HepG2 (cell line): ENCODE measurements at regions not wholly inside any gene's neighbourhood (a gene's known extent, or its start where the extent isn't known, plus 50 kb on each side); places are given as distances from the start of the nearest gene placed in this dataset.

Experiments used
- ATAC-seq: fragments of 200-7000 bp; cut with Tn5 transposase; 3 replicates; pipeline ENCODE4 v1.9.1; 2020; ENCODE audit warnings: mild to moderate bottlenecking, moderate library complexity
- BruUV-seq: library from RNA; stranded (reverse); fragments of 400-500 nt; replicated peaks from 2 replicates; lab custom pipeline; 2021; lab: Mats Ljungman, UMichigan
- CTCF ChIA-PET: fragments of 300-600 bp; formaldehyde crosslinking; extraction: SDS; loops from one replicate; lab custom pipeline; 2021; ENCODE audit warnings: low total read pairs, inconsistent platforms, low intra/inter-chr PET ratio; lab: Yijun Ruan, JAX
- POLR2A ChIA-PET: fragments of 350-600 bp; sonication (Branson Sonifier 250); formaldehyde crosslinking; loops from one replicate; lab custom pipeline; 2020; ENCODE audit warnings: antibody characterized with exemption, inconsistent platforms; lab: Yijun Ruan, JAX
- DNase-seq: peaks from one replicate; pipeline ENCODE4 v3.0.0-alpha.2; 2015; ENCODE audit warnings: low spot score
- FAIRE-seq: peaks from 3 replicates; lab custom pipeline; 2011; peaks lifted over from hg19 to GRCh38; lab: Jason Lieb, UNC
- H2AFZ ChIP-seq: one replicate; pipeline ENCODE4 v1.6.1; 2011; ENCODE audit warnings: low read length, inconsistent platforms
- H3K27ac ChIP-seq: fragments of 300-600 bp; 3 replicates; pipeline ENCODE4 v1.8.0; 2011; ENCODE audit warnings: mixed run types, mild to moderate bottlenecking, mixed read lengths, low read length, inconsistent platforms; ENCODE audit not compliant: insufficient read depth; ENCODE audit errors: extremely low read length
- H3K27me3 ChIP-seq, 2 experiments: fragments of 200-600 bp in 1 of 2; 2 replicates in 1 of 2; 3 replicates in 1 of 2; pipeline versions ENCODE4 v1.6.0 to v1.8.0; 2011; ENCODE audit warnings: low read length in 2 of 2, mild to moderate bottlenecking in 2 of 2, moderate library complexity in 2 of 2, inconsistent platforms in 1 of 2; ENCODE audit not compliant: insufficient read depth in 2 of 2, control insufficient read depth in 1 of 2
- H3K36me3 ChIP-seq, 2 experiments: fragments of 200-600 bp in 1 of 2; replicated peaks in 1 of 2; 2 replicates in 1 of 2; 3 replicates in 1 of 2; pipeline versions ENCODE4 v1.5.1 to v1.8.0; 2011; ENCODE audit warnings: low read length in 2 of 2, inconsistent platforms in 1 of 2; ENCODE audit not compliant: insufficient read depth in 2 of 2, control insufficient read depth in 1 of 2
- H3K4me1 ChIP-seq: 2 replicates; pipeline ENCODE4 v1.5.1; 2012; ENCODE audit warnings: low read length, inconsistent platforms; ENCODE audit not compliant: insufficient read depth
- H3K4me2 ChIP-seq: 2 replicates; pipeline ENCODE4 v1.6.0; 2011; ENCODE audit warnings: low read depth, low read length, inconsistent platforms
- H3K4me3 ChIP-seq, 3 experiments: fragments of 200-600 bp in 1 of 3; sonication (generic), shearing (Covaris generic) in 1 of 3; replicated peaks in 1 of 3; 2 replicates each; pipeline ENCODE4 v1.5.1; 2011 to 2016; ENCODE audit warnings: low read length in 3 of 3, inconsistent platforms in 2 of 3, low read depth in 2 of 3, mild to moderate bottlenecking in 2 of 3, control low read depth in 1 of 3, mixed read lengths in 1 of 3; ENCODE audit not compliant: insufficient read depth in 1 of 3
- H3K79me2 ChIP-seq: one replicate; pipeline ENCODE4 v1.6.1; 2011; ENCODE audit warnings: low read length, inconsistent platforms; ENCODE audit not compliant: insufficient read depth
- H3K9ac ChIP-seq: 2 replicates; pipeline ENCODE4 v1.6.0; 2011; ENCODE audit warnings: mild to moderate bottlenecking, low read depth, low read length, inconsistent platforms; ENCODE audit not compliant: insufficient read depth
- H3K9me3 ChIP-seq: 2 replicates; pipeline ENCODE4 v1.5.1; 2012; ENCODE audit warnings: mild to moderate bottlenecking, low read length
- H4K20me1 ChIP-seq: 2 replicates; pipeline ENCODE4 v1.6.0; 2011; ENCODE audit warnings: inconsistent platforms, mild to moderate bottlenecking, low read length, moderate library complexity; ENCODE audit not compliant: insufficient read depth
- AGO1 ChIP-seq: fragments of 200-400 bp; formaldehyde crosslinking; IDR thresholded peaks from 2 replicates; pipeline ENCODE4 v1.6.1; 2017; ENCODE audit warnings: mild to moderate bottlenecking, low read depth, low read length, moderate library complexity; ENCODE audit not compliant: poor library complexity, severe bottlenecking
- ATF3 ChIP-seq: sonication (generic); formaldehyde crosslinking; IDR thresholded peaks from 2 replicates; pipeline ENCODE4 v1.4.0; 2020; ENCODE audit warnings: missing genetic modification reagents
- ATF7 ChIP-seq, 2 experiments: fragments of 450-650 bp in 1 of 2; sonication (generic) in 1 of 2; formaldehyde crosslinking in 1 of 2; IDR thresholded peaks; 2 replicates each; pipeline versions ENCODE4 v1.4.0 to v1.6.1; 2016 to 2020; ENCODE audit warnings: antibody characterized with exemption in 1 of 2, mild to moderate bottlenecking in 1 of 2, missing genetic modification reagents in 1 of 2
- DMTF1 ChIP-seq: sonication (generic); formaldehyde crosslinking; IDR thresholded peaks from 2 replicates; pipeline ENCODE4 v1.4.0; 2020; ENCODE audit warnings: mild to moderate bottlenecking, missing genetic modification reagents
- FOXK1 ChIP-seq: sonication (generic); formaldehyde crosslinking; IDR thresholded peaks from 2 replicates; pipeline ENCODE4 v1.4.0; 2020; ENCODE audit warnings: low read depth, missing genetic modification reagents, borderline replicate concordance
- GLI4 ChIP-seq: sonication (generic); formaldehyde crosslinking; IDR thresholded peaks from 2 replicates; pipeline ENCODE4 v1.5.1; 2020; ENCODE audit warnings: missing genetic modification reagents, mild to moderate bottlenecking, moderate library complexity, borderline replicate concordance
- KAT7 ChIP-seq: IDR thresholded peaks from 2 replicates; pipeline ENCODE4 v1.6.1; 2018; ENCODE audit warnings: borderline replicate concordance, missing compliant biosample characterization
- LCORL ChIP-seq, 2 experiments: fragments of 450-650 bp in 1 of 2; sonication (generic) in 1 of 2; formaldehyde crosslinking in 1 of 2; IDR thresholded peaks; 2 replicates each; pipeline versions ENCODE4 v1.5.0 to v1.6.1; 2017 to 2020; ENCODE audit warnings: antibody characterized with exemption in 1 of 2, missing genetic modification reagents in 1 of 2
- NAIF1 ChIP-seq: sonication (generic); formaldehyde crosslinking; IDR thresholded peaks from 2 replicates; pipeline ENCODE4 v1.5.0; 2020; ENCODE audit warnings: mild to moderate bottlenecking, missing genetic modification reagents, borderline replicate concordance
- NFE2L1 ChIP-seq: sonication (generic); formaldehyde crosslinking; IDR thresholded peaks from 2 replicates; pipeline ENCODE4 v1.4.0; 2020; ENCODE audit warnings: missing genetic modification reagents, mild to moderate bottlenecking, borderline replicate concordance
- RAD51 ChIP-seq: fragments of 450-650 bp; IDR thresholded peaks from 2 replicates; pipeline ENCODE4 v1.6.1; 2016; ENCODE audit warnings: borderline replicate concordance
- RFX1 ChIP-seq: fragments of 450-650 bp; IDR thresholded peaks from 2 replicates; pipeline ENCODE4 v1.6.1; 2017
- SMAD1 ChIP-seq: sonication (generic); formaldehyde crosslinking; IDR thresholded peaks from 2 replicates; pipeline ENCODE4 v1.4.0; 2020; ENCODE audit warnings: missing genetic modification reagents, low read depth, mild to moderate bottlenecking, borderline replicate concordance
- SRSF4 ChIP-seq: fragments of 200-400 bp; formaldehyde crosslinking; IDR thresholded peaks from one replicate; pipeline ENCODE4 v1.6.1; 2018; ENCODE audit warnings: mild to moderate bottlenecking, low read depth, low read length, moderate library complexity; ENCODE audit not compliant: poor library complexity, severe bottlenecking
- YEATS4 ChIP-seq: sonication (generic); formaldehyde crosslinking; IDR thresholded peaks from 2 replicates; pipeline ENCODE4 v1.4.0; 2020; ENCODE audit warnings: missing genetic modification reagents, borderline replicate concordance
- ZBTB8A ChIP-seq: sonication (generic); formaldehyde crosslinking; IDR thresholded peaks from 2 replicates; pipeline ENCODE4 v1.4.0; 2020; ENCODE audit warnings: mild to moderate bottlenecking, low read depth, missing genetic modification reagents, borderline replicate concordance
- ZNF282 ChIP-seq: fragments of 450-650 bp; IDR thresholded peaks from 2 replicates; pipeline ENCODE4 v1.6.1; 2018; ENCODE audit not compliant: partially characterized antibody
- ZNF350 ChIP-seq: sonication (generic); formaldehyde crosslinking; IDR thresholded peaks from 2 replicates; pipeline ENCODE4 v1.4.0; 2020; ENCODE audit warnings: mild to moderate bottlenecking, low read depth, missing genetic modification reagents, borderline replicate concordance
- ZNF557 ChIP-seq: sonication (generic); formaldehyde crosslinking; IDR thresholded peaks from 2 replicates; pipeline ENCODE4 v1.4.0; 2020; ENCODE audit warnings: missing genetic modification reagents
- WGBS: methylation state at CpG from one replicate; pipeline ENCODE4 v1.1.6; 2017; ENCODE audit warnings: low lambda C conversion rate; 5-methylcytosine and 5-hydroxymethylcytosine counted together
- in situ Hi-C: cut with HindIII; loops from 2 replicates; pipeline ENCODE4 v1.10.0; 2017; ENCODE audit warnings: low pct_unique_long_range_greater_than_20kb; ENCODE audit not compliant: extremely low pct_ligation_motif_present
- intact Hi-C: fragments of 100-400 bp; cut with micrococcal nuclease; formaldehyde crosslinking; loops from one replicate; pipeline ENCODE4 v1.10.0; 2022; ENCODE audit not compliant: unreplicated experiment

- H2AFZ ChIP-seq: no peak overlapping the region
- POLR2A ChIA-PET: no interaction called here
- no peaks in the 10 kb centered on the region for H3K4me1 ChIP-seq
- 5% methylated on average over 3 of the region's 3 CpGs for WGBS
- intact Hi-C loops: no loop called here
- no peak for ATAC-seq
- H3K79me2 ChIP-seq: no peaks in the 10 kb centered on the region
- DNase-seq: no peak
- CTCF ChIA-PET: no interaction called here
- in situ Hi-C loops: no loop called here
- no peak overlapping the region for H3K27ac ChIP-seq
- H3K4me2 ChIP-seq: no peak overlapping the region
- no peak overlapping the region for H3K4me3 ChIP-seq
- BruUV-seq: no TSS peak
- peaks cover 1 to 25% of the 10 kb centered on the region in 2 experiments; a peak in 3 of 5 replicates for H3K27me3 ChIP-seq
- no peaks in the 10 kb centered on the region for H3K36me3 ChIP-seq
- FAIRE-seq: no peak
- TF ChIP-seq SMAD1 (no peak), ATF7 (IDR thresholded peaks at IDR 0.05) (no peak), ATF7 (CRISPR knock-in tag; IDR thresholded peaks at IDR 0.05) (no peak), GLI4 (CRISPR knock-in tag) (no peak), RAD51 (no peak), KAT7 (CRISPR knock-in tag) (no peak), ATF3 (CRISPR knock-in tag) (no peak), DMTF1 (CRISPR knock-in tag) (no peak), NFE2L1 (CRISPR knock-in tag) (no peak), ZNF282 (no peak), RFX1 (no peak), ZNF557 (CRISPR knock-in tag) (no peak), AGO1 (no peak), NAIF1 (CRISPR knock-in tag) (no peak), ZNF350 (no peak), FOXK1 (CRISPR knock-in tag) (no peak), YEATS4 (CRISPR knock-in tag) (no peak), LCORL (IDR thresholded peaks at IDR 0.05) (no peak), LCORL (CRISPR knock-in tag; IDR thresholded peaks at IDR 0.05) (no peak), SRSF4 (no peak), ZBTB8A (CRISPR knock-in tag) (no peak)
- no peaks in the 10 kb centered on the region for H4K20me1 ChIP-seq
- H3K9me3 ChIP-seq: no peaks in the 10 kb centered on the region
- no peak overlapping the region for H3K9ac ChIP-seq
Measured at GRCh38 chr3:43958973-43959372, 268.2 kb downstream of the ABHD5 start.
